ENCODE measurements at regions not wholly inside any gene's neighbourhood (a gene's known extent, or its start where the extent isn't known, plus 50 kb on each side); places are given as distances from the start of the nearest gene placed in this dataset.

DNA sequence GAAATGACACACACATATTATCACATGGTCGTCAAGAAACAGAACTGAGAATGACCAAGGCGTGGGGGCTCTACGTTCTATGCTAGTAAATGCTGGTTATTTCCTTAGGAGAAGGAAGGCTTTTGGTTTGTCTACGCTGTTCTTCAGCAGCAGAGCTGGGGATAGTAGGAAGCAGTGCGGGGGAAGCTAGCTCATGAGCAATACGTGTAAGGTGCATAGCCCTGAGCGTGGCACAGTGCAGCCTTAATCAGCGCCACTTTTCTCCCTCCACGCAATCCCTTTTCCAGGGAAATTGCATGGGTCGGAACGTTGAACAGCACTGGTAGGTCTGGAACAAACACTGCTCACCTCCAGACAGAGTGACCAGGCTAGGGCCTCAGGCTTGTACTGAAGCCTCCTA is 199.6 kb upstream of the FBXO11 start:
- TF ChIP-seq POLR2A (IDR thresholded peaks at IDR 0.05; ENCODE audit: low read length) (no peak), GATA1 (IDR thresholded peaks at IDR 0.05; ENCODE audit: low read depth, low read length) (no peak)
